GM13976 (cell line): ENCODE measurements at regions not wholly inside any gene's neighbourhood (a gene's known extent, or its start where the extent isn't known, plus 50 kb on each side); places are given as distances from the start of the nearest gene placed in this dataset.

Source experiments
- DNase-seq: peaks from one replicate; pipeline ENCODE4 v3.0.0; 2012; ENCODE audit warnings: low spot score
- CTCF ChIP-seq: IDR thresholded peaks from 2 replicates; pipeline ENCODE4 v1.5.1; 2012; ENCODE audit warnings: borderline replicate concordance, mild to moderate bottlenecking; ENCODE audit not compliant: insufficient read depth; ENCODE audit errors: extremely low read depth, missing control alignments, control extremely low read depth
- in situ Hi-C: fragments of 300-500 bp; cut with MboI; formaldehyde crosslinking; loops from one replicate; pipeline ENCODE4 v1.12.0; 2022; ENCODE audit warnings: low sequenced_read_pairs, mixed read lengths, inconsistent platforms; ENCODE audit not compliant: unreplicated experiment

GRCh38 chr16:10332241-10332640 is 53.6 kb upstream of the ATF7IP2 start:
- in situ Hi-C loops: no loop called here

GRCh38 chr16:10332775-10333174 is 53.1 kb upstream of the ATF7IP2 start:
- no peak for TF ChIP-seq CTCF
- no peak for DNase-seq
- in situ Hi-C loops: no loop called here

More at GRCh38 chr16:10332241-10332640, 53.6 kb upstream of the ATF7IP2 start:
- TF ChIP-seq CTCF: no peak
- no peak for DNase-seq

- no peak for DNase-seq
- TF ChIP-seq CTCF: no peak
- in situ Hi-C loops: no loop called here
Measured at GRCh38 chr16:10333321-10334032, 52.4 kb upstream of the ATF7IP2 start.

- in situ Hi-C loops: no loop called here
- DNase-seq: no peak
- TF ChIP-seq CTCF: no peak
Measured at GRCh38 chr16:10335681-10336080, 50.2 kb upstream of the ATF7IP2 start.
